Activated B cell treated with CpG ODN at 0.5 μM for 24 hours (primary cell): ENCODE measurements at regions not wholly inside any gene's neighbourhood (a gene's known extent, or its start where the extent isn't known, plus 50 kb on each side); places are given as distances from the start of the nearest gene placed in this dataset.

Experiments used
- ATAC-seq: fragments of 200-7000 bp; cut with Tn5 transposase; one replicate; pipeline ENCODE4 v1.10.0; 2021; ENCODE audit warnings: low read depth, mild to moderate bottlenecking, moderate library complexity
- CTCF ChIA-PET: fragments of 350-600 bp; sonication (Branson Sonifier 250); formaldehyde crosslinking; loops from one replicate; lab custom pipeline; 2021; ENCODE audit warnings: antibody characterized with exemption; lab: Charles Lee
- POLR2A ChIA-PET: fragments of 350-600 bp; sonication (Branson Sonifier 250); formaldehyde crosslinking; loops from one replicate; lab custom pipeline; 2021; ENCODE audit warnings: antibody characterized with exemption; lab: Charles Lee
- DNase-seq: peaks from one replicate; pipeline ENCODE4 v3.0.0; 2022
- H3K27ac Mint-ChIP-seq: one replicate; pipeline ENCODE4 v1.8.0; 2020; ENCODE audit warnings: mixed read lengths
- H3K27me3 Mint-ChIP-seq: one replicate; pipeline ENCODE4 v1.8.0; 2021; ENCODE audit warnings: mixed read lengths
- H3K36me3 Mint-ChIP-seq: one replicate; pipeline ENCODE4 v1.8.0; 2021; ENCODE audit warnings: low read depth, mixed read lengths
- H3K4me1 Mint-ChIP-seq: one replicate; pipeline ENCODE4 v1.8.0; 2021; ENCODE audit warnings: mixed read lengths
- H3K4me3 Mint-ChIP-seq: one replicate; pipeline ENCODE4 v1.8.0; 2020; ENCODE audit warnings: mild to moderate bottlenecking, mixed read lengths
- H3K9me3 Mint-ChIP-seq: one replicate; pipeline ENCODE4 v1.8.0; 2020; ENCODE audit warnings: mixed read lengths
- CTCF ChIP-seq: fragments of 200-600 bp; IDR thresholded peaks from one replicate; pipeline ENCODE4 v1.8.0; 2022; ENCODE audit warnings: antibody characterized with exemption, mild to moderate bottlenecking
- intact Hi-C: fragments of 100-400 bp; cut with micrococcal nuclease; formaldehyde crosslinking; loops from one replicate; pipeline ENCODE4 v1.15.1; 2024

- H3K9me3 Mint-ChIP-seq, result peaks cover 3% of the 10 kb centered on the region
- TF ChIP-seq CTCF, result no peak
- no peaks in the 10 kb centered on the region for H3K4me1 Mint-ChIP-seq
- CTCF ChIA-PET, result no interaction called here
- no peak overlapping the region for H3K27ac Mint-ChIP-seq
- H3K27me3 Mint-ChIP-seq, result no peaks in the 10 kb centered on the region
- POLR2A ChIA-PET, result no interaction called here
- H3K4me3 Mint-ChIP-seq, result no peak overlapping the region
- no peak for ATAC-seq
- H3K36me3 Mint-ChIP-seq, result no peaks in the 10 kb centered on the region
- intact Hi-C loops, result no loop called here
- DNase-seq, result no peak
Observed at GRCh38 chr13:105462098-105462497, 1073.4 kb downstream of the EFNB2 start.

GRCh38 chr13:105452895-105453294 lies 1082.6 kb downstream of the EFNB2 start:
- no peak overlapping the region for H3K4me3 Mint-ChIP-seq
- H3K27me3 Mint-ChIP-seq, result no peaks in the 10 kb centered on the region
- DNase-seq (no peak), ATAC-seq (no peak)
- TF ChIP-seq CTCF, result no peak
- intact Hi-C loops, result no loop called here
- ChIA-PET CTCF (no interaction called here), POLR2A (no interaction called here)
- no peaks in the 10 kb centered on the region for H3K9me3 Mint-ChIP-seq
- no peak overlapping the region for H3K27ac Mint-ChIP-seq
- H3K36me3 Mint-ChIP-seq, result no peaks in the 10 kb centered on the region
- H3K4me1 Mint-ChIP-seq, result no peaks in the 10 kb centered on the region

- no peak for ATAC-seq
- Mint-ChIP-seq H3K4me3 (no peak overlapping the region), H3K27ac (no peak overlapping the region), H3K36me3 (no peaks in the 10 kb centered on the region), H3K9me3 (no peaks in the 10 kb centered on the region), H3K4me1 (no peaks in the 10 kb centered on the region), H3K27me3 (no peaks in the 10 kb centered on the region)
- POLR2A ChIA-PET, result no interaction called here
- DNase-seq, result no peak
- TF ChIP-seq CTCF, result no peak
- CTCF ChIA-PET, result no interaction called here
- intact Hi-C loops, result no loop called here
Observed at GRCh38 chr13:105450784-105451183, 1084.7 kb downstream of the EFNB2 start.

GRCh38 chr13:105448811-105449210 lies 1086.7 kb downstream of the EFNB2 start:
- intact Hi-C loops, result no loop called here
- Mint-ChIP-seq H3K9me3 (no peaks in the 10 kb centered on the region), H3K27me3 (no peaks in the 10 kb centered on the region), H3K4me3 (no peak overlapping the region), H3K4me1 (no peaks in the 10 kb centered on the region), H3K36me3 (no peaks in the 10 kb centered on the region), H3K27ac (no peak overlapping the region)
- DNase-seq (no peak), ATAC-seq (no peak)
- no peak for TF ChIP-seq CTCF
- ChIA-PET POLR2A (no interaction called here), CTCF (no interaction called here)

GRCh38 chr13:105446197-105446596 lies 1089.3 kb downstream of the EFNB2 start:
- Mint-ChIP-seq H3K27me3 (no peaks in the 10 kb centered on the region), H3K36me3 (no peaks in the 10 kb centered on the region), H3K9me3 (peaks cover 2% of the 10 kb centered on the region), H3K4me3 (no peak overlapping the region), H3K4me1 (no peaks in the 10 kb centered on the region), H3K27ac (no peak overlapping the region)
- no peak for DNase-seq
- ATAC-seq, result no peak
- TF ChIP-seq CTCF, result no peak
- intact Hi-C loops, result no loop called here
- CTCF ChIA-PET, result no interaction called here
- POLR2A ChIA-PET, result no interaction called here
